ENCODE measurements at regions not wholly inside any gene's neighbourhood (a gene's known extent, or its start where the extent isn't known, plus 50 kb on each side); places are given as distances from the start of the nearest gene placed in this dataset.

GRCh38 chr9:102114557-102114956 lies 376.1 kb upstream of the GRIN3A start:
- TF ChIP-seq, protein P1, sequence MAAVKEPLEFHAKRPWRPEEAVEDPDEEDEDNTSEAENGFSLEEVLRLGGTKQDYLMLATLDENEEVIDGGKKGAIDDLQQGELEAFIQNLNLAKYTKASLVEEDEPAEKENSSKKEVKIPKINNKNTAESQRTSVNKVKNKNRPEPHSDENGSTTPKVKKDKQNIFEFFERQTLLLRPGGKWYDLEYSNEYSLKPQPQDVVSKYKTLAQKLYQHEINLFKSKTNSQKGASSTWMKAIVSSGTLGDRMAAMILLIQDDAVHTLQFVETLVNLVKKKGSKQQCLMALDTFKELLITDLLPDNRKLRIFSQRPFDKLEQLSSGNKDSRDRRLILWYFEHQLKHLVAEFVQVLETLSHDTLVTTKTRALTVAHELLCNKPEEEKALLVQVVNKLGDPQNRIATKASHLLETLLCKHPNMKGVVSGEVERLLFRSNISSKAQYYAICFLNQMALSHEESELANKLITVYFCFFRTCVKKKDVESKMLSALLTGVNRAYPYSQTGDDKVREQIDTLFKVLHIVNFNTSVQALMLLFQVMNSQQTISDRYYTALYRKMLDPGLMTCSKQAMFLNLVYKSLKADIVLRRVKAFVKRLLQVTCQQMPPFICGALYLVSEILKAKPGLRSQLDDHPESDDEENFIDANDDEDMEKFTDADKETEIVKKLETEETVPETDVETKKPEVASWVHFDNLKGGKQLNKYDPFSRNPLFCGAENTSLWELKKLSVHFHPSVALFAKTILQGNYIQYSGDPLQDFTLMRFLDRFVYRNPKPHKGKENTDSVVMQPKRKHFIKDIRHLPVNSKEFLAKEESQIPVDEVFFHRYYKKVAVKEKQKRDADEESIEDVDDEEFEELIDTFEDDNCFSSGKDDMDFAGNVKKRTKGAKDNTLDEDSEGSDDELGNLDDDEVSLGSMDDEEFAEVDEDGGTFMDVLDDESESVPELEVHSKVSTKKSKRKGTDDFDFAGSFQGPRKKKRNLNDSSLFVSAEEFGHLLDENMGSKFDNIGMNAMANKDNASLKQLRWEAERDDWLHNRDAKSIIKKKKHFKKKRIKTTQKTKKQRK (IDR thresholded peaks at IDR 0.05; ENCODE audit: low read length), result no peak
- TF ChIP-seq ZNF124 (CRISPR knock-in tag; IDR thresholded peaks at IDR 0.05), result no peak

Measured in HepG2 (cell line).